ENCODE measurements at regions not wholly inside any gene's neighbourhood (a gene's known extent, or its start where the extent isn't known, plus 50 kb on each side); places are given as distances from the start of the nearest gene placed in this dataset.

GRCh38 chr16:80418517-80419355 lies 122.1 kb upstream of the DYNLRB2 start:
- DNase-seq (ENCODE audit: low read depth in 3 of 3): no peak

- no peak for DNase-seq (ENCODE audit: low read depth in 3 of 3)
Observed at GRCh38 chr16:80417706-80418271, 123.0 kb upstream of the DYNLRB2 start.

- no peak for DNase-seq (ENCODE audit: low read depth in 3 of 3)
Observed at GRCh38 chr16:80408014-80408413, 132.8 kb upstream of the DYNLRB2 start.

- DNase-seq (ENCODE audit: low read depth in 3 of 3): no peak
Observed at GRCh38 chr16:80407265-80407987, 133.4 kb upstream of the DYNLRB2 start.

- no peak for DNase-seq (ENCODE audit: low read depth in 3 of 3)
Observed at GRCh38 chr16:80404847-80405246, 135.9 kb upstream of the DYNLRB2 start.

GRCh38 chr16:80403894-80404293 lies 136.9 kb upstream of the DYNLRB2 start:
- DNase-seq (ENCODE audit: low read depth in 3 of 3): no peak

- DNase-seq (ENCODE audit: low read depth in 3 of 3): no peak
Observed at GRCh38 chr16:80390871-80391489, 149.8 kb upstream of the DYNLRB2 start.

- DNase-seq (ENCODE audit: low read depth in 3 of 3): no peak
Observed at GRCh38 chr16:80390046-80390445, 150.7 kb upstream of the DYNLRB2 start.

- no peak for DNase-seq (ENCODE audit: low read depth in 3 of 3)
Observed at GRCh38 chr16:80389338-80389737, 151.5 kb upstream of the DYNLRB2 start.

- DNase-seq (ENCODE audit: low read depth in 3 of 3): no peak
Observed at GRCh38 chr16:80387318-80387921, 153.4 kb upstream of the DYNLRB2 start.

GRCh38 chr16:80384862-80385261 lies 155.9 kb upstream of the DYNLRB2 start:
- no peak for DNase-seq (ENCODE audit: low read depth in 3 of 3)

- DNase-seq (ENCODE audit: low read depth in 3 of 3): no peak
Observed at GRCh38 chr16:80380514-80380913, 160.3 kb upstream of the DYNLRB2 start.

- no peak for DNase-seq (ENCODE audit: low read depth in 3 of 3)
Observed at GRCh38 chr16:80377096-80377956, 163.5 kb upstream of the DYNLRB2 start.

- no peak for DNase-seq (ENCODE audit: low read depth in 3 of 3)
Observed at GRCh38 chr16:80375973-80376372, 164.8 kb upstream of the DYNLRB2 start.

GRCh38 chr16:80375513-80375912 lies 165.3 kb upstream of the DYNLRB2 start:
- DNase-seq (ENCODE audit: low read depth in 3 of 3): no peak

- DNase-seq (ENCODE audit: low read depth in 3 of 3): no peak
Observed at GRCh38 chr16:80372341-80372740, 168.5 kb upstream of the DYNLRB2 start.

- no peak for DNase-seq (ENCODE audit: low read depth in 3 of 3)
Observed at GRCh38 chr16:80369138-80369958, 171.4 kb upstream of the DYNLRB2 start.

- no peak for DNase-seq (ENCODE audit: low read depth in 3 of 3)
Observed at GRCh38 chr16:80367037-80367658, 173.6 kb upstream of the DYNLRB2 start.

- no peak for DNase-seq (ENCODE audit: low read depth in 3 of 3)
Observed at GRCh38 chr16:80366023-80366422, 174.8 kb upstream of the DYNLRB2 start.

- no peak for DNase-seq (ENCODE audit: low read depth in 3 of 3)
Observed at GRCh38 chr16:80362816-80363215, 178.0 kb upstream of the DYNLRB2 start.

Data from stimulated activated CD4-positive, alpha-beta T cell treated with anti-CD3 and anti-CD28 coated beads, TNF-alpha, amount 100 ng/mL, for 48 hours (primary cell).